Liver (tissue), 3 donors: ENCODE measurements at regions not wholly inside any gene's neighbourhood (a gene's known extent, or its start where the extent isn't known, plus 50 kb on each side); places are given as distances from the start of the nearest gene placed in this dataset.

Experiments
- ATF3 ChIP-seq: IDR thresholded peaks from 2 replicates; pipeline ENCODE4 v1.6.1; 2016; ENCODE audit warnings: antibody characterized with exemption
- CTCF ChIP-seq: fragments of 150-350 bp; IDR thresholded peaks from 2 replicates; pipeline ENCODE4 v1.5.1; 2017; ENCODE audit warnings: improper control_type of control experiment, low read depth, low read length; ENCODE audit not compliant: missing input control
- HNF4A ChIP-seq, 2 donors: conservative IDR thresholded peaks; 2 replicates each; pipeline ENCODE4 v1.6.1; 2016; ENCODE audit warnings: antibody characterized with exemption in 2 of 2, mild to moderate bottlenecking in 2 of 2
- JUND ChIP-seq, 2 donors: IDR thresholded peaks; 2 replicates each; pipeline ENCODE4 v1.6.1; 2016; ENCODE audit warnings: antibody characterized with exemption in 2 of 2
- MAX ChIP-seq: IDR thresholded peaks from 2 replicates; pipeline ENCODE4 v1.6.1; 2016; ENCODE audit warnings: antibody characterized with exemption
- REST ChIP-seq: IDR thresholded peaks from 2 replicates; pipeline ENCODE4 v1.6.1; 2016; ENCODE audit warnings: antibody characterized with exemption, mild to moderate bottlenecking
- SP1 ChIP-seq: IDR thresholded peaks from 2 replicates; pipeline ENCODE4 v1.6.1; 2018; ENCODE audit warnings: antibody characterized with exemption, mild to moderate bottlenecking
- TAF1 ChIP-seq: conservative IDR thresholded peaks from 2 replicates; pipeline ENCODE4 v1.6.1; 2016; ENCODE audit warnings: antibody characterized with exemption, mild to moderate bottlenecking
- ZBTB33 ChIP-seq: IDR thresholded peaks from 2 replicates; pipeline ENCODE4 v1.6.1; 2016; ENCODE audit warnings: antibody characterized with exemption
- donor health status: healthy.
- donor health status: healthy.

GRCh38 chr2:173663835-173664512 is 301.2 kb downstream of the SP3 start:
- TF ChIP-seq SP1 (no peak), CTCF (no peak), HNF4A (conservative IDR thresholded peaks at IDR 0.05) (no peak), TAF1 (no peak), JUND (IDR thresholded peaks at IDR 0.05) (no peak), ZBTB33 (no peak), REST (no peak), ATF3 (no peak), MAX (no peak)
